PC-3 (cell line): ENCODE measurements at regions not wholly inside any gene's neighbourhood (a gene's known extent, or its start where the extent isn't known, plus 50 kb on each side); places are given as distances from the start of the nearest gene placed in this dataset.

Experiments used
- ATAC-seq: fragments of 200-7000 bp; cut with Tn5 transposase; 2 replicates; pipeline ENCODE4 v1.9.1; 2020; ENCODE audit warnings: mild to moderate bottlenecking, moderate library complexity
- BruUV-seq: library from RNA; stranded (reverse); fragments of 400-500 nt; replicated peaks from 2 replicates; lab custom pipeline; 2021; lab: Mats Ljungman, UMichigan
- CTCF ChIA-PET: fragments of 300-600 bp; sonication (Branson Sonifier 250); formaldehyde crosslinking; loops from one replicate; lab custom pipeline; 2022; ENCODE audit warnings: antibody characterized with exemption; lab: Charles Lee
- POLR2A ChIA-PET: fragments of 300-600 bp; sonication (Branson Sonifier 250); formaldehyde crosslinking; loops from one replicate; lab custom pipeline; 2022; ENCODE audit warnings: antibody characterized with exemption; ENCODE audit not compliant: unreplicated experiment; lab: Charles Lee
- DNase-seq: peaks from one replicate; pipeline ENCODE4 v3.0.0-alpha.2; 2015
- H2AFZ ChIP-seq: fragments of 300-600 bp; sonication (generic); 2 replicates; pipeline ENCODE4 v1.6.0; 2016; ENCODE audit warnings: antibody characterized with exemption, low read length
- H3F3A ChIP-seq: fragments of 300-600 bp; sonication (generic); one replicate; pipeline ENCODE4 v1.6.0; 2017; ENCODE audit warnings: antibody characterized with exemption, low read length, control low read depth, mild to moderate bottlenecking; ENCODE audit not compliant: unreplicated experiment
- H3K27ac ChIP-seq: fragments of 300-600 bp; sonication (generic); 2 replicates; pipeline ENCODE4 v1.5.1; 2016; ENCODE audit warnings: mild to moderate bottlenecking, low read length
- H3K27me3 ChIP-seq: fragments of 300-600 bp; sonication (generic); 2 replicates; pipeline ENCODE4 v1.6.1; 2016; ENCODE audit warnings: low read length, mixed read lengths
- H3K36me3 ChIP-seq: fragments of 300-600 bp; sonication (generic); 2 replicates; pipeline ENCODE4 v1.6.1; 2016; ENCODE audit warnings: low read depth, mixed run types, low read length, mixed read lengths
- H3K4me1 ChIP-seq: fragments of 300-600 bp; sonication (generic); 2 replicates; pipeline ENCODE4 v1.5.1; 2016; ENCODE audit warnings: low read length; ENCODE audit not compliant: insufficient read depth
- H3K4me2 ChIP-seq: fragments of 300-600 bp; sonication (generic); 2 replicates; pipeline ENCODE4 v1.6.0; 2016; ENCODE audit warnings: low read length
- H3K4me3 ChIP-seq: fragments of 300-600 bp; sonication (generic); 2 replicates; pipeline ENCODE4 v1.5.1; 2016; ENCODE audit warnings: mild to moderate bottlenecking, low read length, mixed read lengths
- H3K79me2 ChIP-seq: fragments of 300-600 bp; sonication (generic); 2 replicates; pipeline ENCODE4 v1.6.1; 2017; ENCODE audit warnings: low read length, mixed read lengths
- H3K9ac ChIP-seq: fragments of 300-600 bp; sonication (generic); 2 replicates; pipeline ENCODE4 v1.6.0; 2016; ENCODE audit warnings: mild to moderate bottlenecking, low read length
- H3K9me2 ChIP-seq: fragments of 300-600 bp; sonication (generic); replicated peaks from 2 replicates; pipeline ENCODE4 v1.6.1; 2016; ENCODE audit warnings: mixed run types, low read length, mixed read lengths
- H3K9me3 ChIP-seq: fragments of 300-600 bp; sonication (generic); 2 replicates; pipeline ENCODE4 v1.6.1; 2016; ENCODE audit warnings: low read length, mixed read lengths
- H4K20me1 ChIP-seq: fragments of 300-600 bp; sonication (generic); 2 replicates; pipeline ENCODE4 v1.6.1; 2016; ENCODE audit warnings: low read length, mixed read lengths
- CTCF ChIP-seq: fragments of 300-600 bp; sonication (generic); conservative IDR thresholded peaks from 2 replicates; pipeline ENCODE4 v1.5.1; 2017; ENCODE audit warnings: antibody characterized with exemption, low read depth, mild to moderate bottlenecking, low read length
- EZH2 ChIP-seq: fragments of 300-600 bp; sonication (generic); IDR thresholded peaks from one replicate; pipeline ENCODE4 v1.6.1; 2017; ENCODE audit warnings: antibody characterized with exemption, mild to moderate bottlenecking, low read length; ENCODE audit not compliant: unreplicated experiment
- EZH2phosphoT487 ChIP-seq: fragments of 300-600 bp; sonication (generic); IDR thresholded peaks from 2 replicates; pipeline ENCODE4 v1.6.1; 2018; ENCODE audit warnings: mild to moderate bottlenecking, antibody characterized with exemption, low read length, borderline replicate concordance
- intact Hi-C: fragments of 100-400 bp; cut with micrococcal nuclease; formaldehyde crosslinking; loops from 2 replicates; pipeline ENCODE4 v1.9.0; 2023

GRCh38 chr2:207269038-207269437 is 103.3 kb upstream of the KLF7 start:
- intact Hi-C loops: no loop called here
- Histone ChIP-seq H3K27me3 (no peaks in the 10 kb centered on the region), H3F3A (no peaks in the 10 kb centered on the region), H3K27ac (no peak overlapping the region), H3K4me1 (peaks cover 15% of the 10 kb centered on the region), H3K4me2 (no peak overlapping the region), H3K36me3 (no peaks in the 10 kb centered on the region), H3K9me3 (no peaks in the 10 kb centered on the region), H2AFZ (no peak overlapping the region), H3K9ac (no peak overlapping the region), H3K4me3 (no peak overlapping the region), H4K20me1 (no peaks in the 10 kb centered on the region), H3K79me2 (no peaks in the 10 kb centered on the region), H3K9me2 (no peaks in the 10 kb centered on the region)
- DNase-seq (peak; percentile 22), ATAC-seq (peak; percentile 85)
- BruUV-seq: no TSS peak
- CTCF ChIA-PET: no interaction called here
- TF ChIP-seq EZH2phosphoT487: no peak
- no peak for TF ChIP-seq EZH2
- TF ChIP-seq CTCF: no peak
- POLR2A ChIA-PET: no interaction called here

- BruUV-seq: no TSS peak
- Histone ChIP-seq H3K27me3 (no peaks in the 10 kb centered on the region), H3K79me2 (no peaks in the 10 kb centered on the region), H3K4me2 (no peak overlapping the region), H2AFZ (no peak overlapping the region), H3K9me2 (no peaks in the 10 kb centered on the region), H3F3A (no peaks in the 10 kb centered on the region), H3K9me3 (no peaks in the 10 kb centered on the region), H3K4me3 (no peak overlapping the region), H3K9ac (no peak overlapping the region), H3K27ac (no peak overlapping the region), H4K20me1 (no peaks in the 10 kb centered on the region), H3K36me3 (no peaks in the 10 kb centered on the region), H3K4me1 (peaks cover 2% of the 10 kb centered on the region; the same call in 1 of the 2 replicates)
- intact Hi-C loops: no loop called here
- TF ChIP-seq EZH2phosphoT487 (no peak), EZH2 (no peak), CTCF (no peak)
- POLR2A ChIA-PET: no interaction called here
- CTCF ChIA-PET: no interaction called here
- DNase-seq (no peak), ATAC-seq (no peak)
These were observed 108.9 kb upstream of the KLF7 start for GRCh38 chr2:207274530-207275189.

- Histone ChIP-seq H3K9ac (no peak overlapping the region), H3K4me2 (no peak overlapping the region), H3K36me3 (no peaks in the 10 kb centered on the region), H3K79me2 (no peaks in the 10 kb centered on the region), H3K9me2 (no peaks in the 10 kb centered on the region), H3K27me3 (no peaks in the 10 kb centered on the region), H4K20me1 (no peaks in the 10 kb centered on the region), H3K4me3 (no peak overlapping the region), H2AFZ (no peak overlapping the region), H3F3A (no peaks in the 10 kb centered on the region), H3K27ac (no peak overlapping the region), H3K4me1 (no peaks in the 10 kb centered on the region; the same call in 1 of the 2 replicates), H3K9me3 (no peaks in the 10 kb centered on the region)
- BruUV-seq: no TSS peak
- DNase-seq (no peak), ATAC-seq (no peak)
- CTCF ChIA-PET: no interaction called here
- intact Hi-C loops: no loop called here
- no peak for TF ChIP-seq EZH2phosphoT487
- TF ChIP-seq EZH2: no peak
- TF ChIP-seq CTCF: no peak
- POLR2A ChIA-PET: no interaction called here
These were observed 110.0 kb upstream of the KLF7 start for GRCh38 chr2:207275779-207276178.
